Endothelial cell of umbilical vein (primary cell): ENCODE measurements at regions not wholly inside any gene's neighbourhood (a gene's known extent, or its start where the extent isn't known, plus 50 kb on each side); places are given as distances from the start of the nearest gene placed in this dataset.

ENCODE experiments used
- CTCF ChIP-seq, 2 donors: IDR thresholded peaks; 1 replicate in 1 of 2; 2 replicates in 1 of 2; pipeline ENCODE4 v1.5.1; 2011; ENCODE audit warnings: low read length in 2 of 2, mild to moderate bottlenecking in 2 of 2, moderate library complexity in 2 of 2, control low read depth in 1 of 2, inconsistent platforms in 1 of 2, low read depth in 1 of 2; ENCODE audit not compliant: insufficient read depth in 1 of 2; ENCODE audit errors: extremely low read depth in 1 of 2
- EZH2 ChIP-seq: IDR thresholded peaks from 2 replicates; pipeline ENCODE4 v1.6.1; 2012; ENCODE audit warnings: borderline replicate concordance, low read depth, mild to moderate bottlenecking, moderate library complexity, low read length, inconsistent platforms; ENCODE audit not compliant: severe bottlenecking
- MAX ChIP-seq: IDR thresholded peaks from 2 replicates; pipeline ENCODE4 v1.6.1; 2011; ENCODE audit not compliant: insufficient read depth, insufficient read length

GRCh38 chr22:26783885-26784284 lies 126.5 kb downstream of the MIAT start:
- TF ChIP-seq CTCF (IDR thresholded peaks at IDR 0.05; ENCODE audit: extremely low read depth in 1 of 2, insufficient read depth in 1 of 2, low read depth in 1 of 2, low read length in 2 of 2) (no peak), EZH2 (no peak), MAX (no peak)
